GM12874 (cell line): ENCODE measurements at regions not wholly inside any gene's neighbourhood (a gene's known extent, or its start where the extent isn't known, plus 50 kb on each side); places are given as distances from the start of the nearest gene placed in this dataset.

Experiments used
- TF ChIP-seq, protein P1 (sequence below): IDR thresholded peaks from 2 replicates; pipeline ENCODE4 v1.5.1; 2011; ENCODE audit warnings: low read depth, mild to moderate bottlenecking, control low read depth, low read length, moderate library complexity; ENCODE audit not compliant: insufficient read depth

DNA sequence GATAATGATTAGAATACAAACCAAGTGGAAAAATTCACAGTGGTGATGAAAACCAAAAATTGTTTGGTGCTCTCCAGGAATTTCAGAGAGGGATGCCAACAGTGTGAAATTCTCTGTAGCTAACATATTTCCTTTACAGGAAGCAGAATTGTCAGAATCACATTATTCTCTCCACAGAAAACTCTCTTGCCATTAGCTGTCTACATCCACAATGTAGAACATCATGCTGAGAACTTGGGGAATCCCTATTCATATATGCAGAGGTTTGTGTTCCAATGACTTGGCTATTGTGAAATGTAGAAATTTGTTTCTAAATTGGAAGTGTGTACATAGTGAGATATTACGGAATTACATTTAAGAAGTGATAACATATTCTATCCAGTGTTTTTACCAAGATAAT lies 142.0 kb downstream of the PCDH7 start:
- TF ChIP-seq, protein P1, sequence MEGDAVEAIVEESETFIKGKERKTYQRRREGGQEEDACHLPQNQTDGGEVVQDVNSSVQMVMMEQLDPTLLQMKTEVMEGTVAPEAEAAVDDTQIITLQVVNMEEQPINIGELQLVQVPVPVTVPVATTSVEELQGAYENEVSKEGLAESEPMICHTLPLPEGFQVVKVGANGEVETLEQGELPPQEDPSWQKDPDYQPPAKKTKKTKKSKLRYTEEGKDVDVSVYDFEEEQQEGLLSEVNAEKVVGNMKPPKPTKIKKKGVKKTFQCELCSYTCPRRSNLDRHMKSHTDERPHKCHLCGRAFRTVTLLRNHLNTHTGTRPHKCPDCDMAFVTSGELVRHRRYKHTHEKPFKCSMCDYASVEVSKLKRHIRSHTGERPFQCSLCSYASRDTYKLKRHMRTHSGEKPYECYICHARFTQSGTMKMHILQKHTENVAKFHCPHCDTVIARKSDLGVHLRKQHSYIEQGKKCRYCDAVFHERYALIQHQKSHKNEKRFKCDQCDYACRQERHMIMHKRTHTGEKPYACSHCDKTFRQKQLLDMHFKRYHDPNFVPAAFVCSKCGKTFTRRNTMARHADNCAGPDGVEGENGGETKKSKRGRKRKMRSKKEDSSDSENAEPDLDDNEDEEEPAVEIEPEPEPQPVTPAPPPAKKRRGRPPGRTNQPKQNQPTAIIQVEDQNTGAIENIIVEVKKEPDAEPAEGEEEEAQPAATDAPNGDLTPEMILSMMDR, result no peak

DNA sequence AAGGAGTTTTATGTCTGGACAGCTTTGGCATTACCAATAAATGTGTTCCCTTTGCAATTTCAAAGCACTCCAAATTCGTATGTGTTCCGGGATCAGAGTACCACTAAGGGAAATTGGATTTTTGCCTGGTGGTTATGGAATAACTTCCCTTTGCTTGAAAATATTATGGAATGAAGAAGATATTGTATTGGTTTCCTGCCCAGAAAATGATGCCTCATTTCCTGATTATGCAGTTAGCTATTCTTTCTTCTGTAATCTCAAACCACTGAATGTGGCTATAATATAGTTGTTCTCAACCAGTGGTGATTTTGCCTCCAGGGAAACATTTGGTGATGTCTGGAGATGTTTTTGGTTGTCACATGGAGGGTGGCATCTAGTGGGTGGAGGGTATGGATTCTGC lies 142.9 kb downstream of the PCDH7 start:
- TF ChIP-seq, protein P1, result no peak

DNA sequence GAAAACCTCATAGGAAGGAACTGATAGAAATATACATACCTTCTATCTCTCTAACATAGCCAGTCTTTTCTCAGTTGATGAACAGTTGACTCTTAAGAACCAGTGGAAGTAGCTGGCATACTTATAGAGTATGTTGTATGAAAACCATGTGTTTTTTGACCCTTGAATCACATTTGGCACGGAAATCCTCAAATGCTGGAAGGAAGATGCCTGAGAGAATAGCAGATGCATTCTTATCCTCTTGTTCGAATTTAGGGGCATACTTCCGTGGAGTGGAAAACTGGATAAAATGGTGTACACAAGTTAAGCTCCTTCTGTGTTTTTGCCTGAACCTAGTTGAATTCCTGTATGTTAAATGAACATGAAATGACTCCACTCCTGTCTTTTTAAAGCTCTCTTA lies 145.5 kb downstream of the PCDH7 start:
- TF ChIP-seq, protein P1, result no peak

DNA sequence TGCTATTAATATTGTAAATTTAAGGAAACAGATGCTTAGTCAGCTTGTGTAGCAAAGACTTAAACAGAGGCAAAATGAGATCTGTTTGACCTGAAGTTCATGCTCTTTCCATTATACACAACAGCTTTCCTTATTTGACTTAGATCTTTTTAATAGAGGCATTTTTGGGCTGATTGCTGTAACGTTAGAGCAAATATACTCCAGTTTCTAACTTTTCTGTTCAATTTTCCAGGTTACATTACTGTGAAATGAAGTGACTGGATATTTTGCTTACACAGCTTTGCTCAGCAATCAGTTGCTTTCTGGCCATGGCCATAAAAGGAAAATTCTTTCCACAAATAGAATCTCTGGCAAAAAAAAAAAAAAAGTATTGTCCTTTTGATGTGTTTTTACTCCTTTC lies 146.2 kb downstream of the PCDH7 start:
- TF ChIP-seq, protein P1, result no peak

DNA sequence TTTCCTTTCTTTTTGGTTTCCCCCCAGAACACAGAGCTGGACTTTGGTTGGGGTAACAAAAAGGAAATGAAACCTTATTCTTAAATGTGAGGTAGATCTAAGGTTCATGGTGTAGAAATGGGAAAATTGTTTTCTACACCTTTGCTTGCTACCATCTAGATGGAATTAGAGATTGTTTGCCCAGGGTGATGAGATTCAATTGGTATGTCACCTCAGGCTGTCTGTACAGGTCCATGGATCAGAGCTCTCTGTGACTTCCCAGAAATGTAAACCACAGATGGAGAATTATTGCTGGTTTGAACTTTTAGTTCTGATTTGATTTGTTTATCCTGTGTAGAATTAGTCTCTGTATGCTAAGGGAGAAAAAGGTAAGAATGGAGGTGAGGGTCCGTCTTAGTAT lies 146.7 kb downstream of the PCDH7 start:
- TF ChIP-seq, protein P1, result no peak

DNA sequence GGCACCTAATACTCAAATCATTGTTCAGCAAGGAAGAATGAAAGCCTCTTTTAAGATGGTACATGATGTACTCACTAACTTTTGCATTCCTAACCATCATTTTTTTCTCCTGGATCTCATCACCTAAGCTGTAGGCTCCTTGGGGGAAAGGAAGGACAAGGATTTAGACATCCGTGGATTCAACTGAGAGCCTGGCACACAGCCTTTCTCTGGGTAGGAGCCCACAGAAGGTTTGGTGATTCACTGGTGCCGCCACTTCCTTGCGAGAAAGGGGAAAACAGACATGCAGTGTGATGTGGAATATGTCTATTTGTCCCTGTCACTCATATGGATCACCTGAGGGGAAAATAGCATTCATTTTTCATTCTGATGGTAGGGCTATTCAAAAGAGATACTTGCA lies 147.3 kb downstream of the PCDH7 start:
- TF ChIP-seq, protein P1, result no peak

DNA sequence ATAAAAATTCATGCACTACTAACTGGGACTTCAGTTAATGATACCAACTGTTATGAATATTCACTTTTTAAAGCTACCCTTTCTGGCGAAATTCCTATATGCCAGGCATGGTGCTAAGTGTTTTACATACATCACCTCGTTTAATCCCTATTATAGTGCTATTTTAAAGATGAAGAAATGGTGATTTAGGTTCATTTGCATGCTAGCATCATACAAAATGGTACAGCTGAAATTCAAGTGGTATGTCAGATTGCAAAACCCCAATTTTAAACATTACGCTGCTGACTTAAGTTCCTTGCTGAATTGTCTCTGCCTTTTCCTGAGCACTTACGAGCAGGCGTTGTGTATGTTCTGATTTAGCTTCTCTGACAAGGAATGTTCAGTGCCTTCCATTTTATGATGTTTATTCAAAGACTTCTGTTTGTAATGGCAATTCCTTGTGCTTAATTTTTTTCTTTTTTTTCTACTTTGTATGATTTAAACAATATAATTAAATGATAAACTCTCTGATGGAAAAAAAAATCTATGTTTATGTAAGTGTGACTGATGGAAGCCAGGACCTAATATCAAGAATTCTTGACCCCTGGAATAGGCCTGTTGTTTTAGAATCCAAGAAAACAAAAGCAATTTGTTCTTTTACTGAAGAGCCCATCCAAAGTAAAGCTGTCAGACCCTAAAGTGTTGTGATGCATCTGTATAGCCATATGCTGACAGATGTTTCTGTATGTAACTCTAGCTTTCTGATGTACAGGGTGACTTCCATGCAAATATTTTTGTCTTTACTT lies 148.1 kb downstream of the PCDH7 start:
- TF ChIP-seq, protein P1, result no peak

DNA sequence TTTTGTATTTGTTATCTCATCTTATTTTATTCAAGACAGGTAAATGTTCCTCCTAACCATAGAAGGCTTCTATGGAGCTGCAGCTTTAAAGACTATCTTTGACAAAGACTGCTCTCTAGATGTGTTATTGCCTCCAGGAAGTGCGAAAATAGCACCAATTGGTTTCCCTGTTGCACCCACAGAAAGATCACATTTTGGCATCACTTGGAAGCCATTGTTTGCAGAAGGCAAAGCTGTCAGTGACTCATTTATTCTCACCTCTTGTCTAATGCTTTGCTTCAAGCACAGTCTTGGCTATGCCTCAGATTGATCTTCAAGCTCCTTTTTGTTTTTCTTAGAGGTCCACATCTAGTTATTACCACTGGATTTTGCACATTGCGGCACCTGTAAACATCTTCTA lies 150.3 kb downstream of the PCDH7 start:
- TF ChIP-seq, protein P1, result no peak
